GM12878 (cell line): ENCODE measurements at regions not wholly inside any gene's neighbourhood (a gene's known extent, or its start where the extent isn't known, plus 50 kb on each side); places are given as distances from the start of the nearest gene placed in this dataset.

Experiments
- ATAC-seq: fragments of 200-7000 bp; cut with Tn5 transposase; 3 replicates; pipeline ENCODE4 v1.9.1; 2020; ENCODE audit warnings: mild to moderate bottlenecking, moderate library complexity
- BruUV-seq: library from RNA; stranded (reverse); fragments of 400-500 nt; replicated peaks from 2 replicates; lab custom pipeline; 2021; lab: Mats Ljungman, UMichigan
- CTCF ChIA-PET: fragments of 300-600 bp; sonication (Branson Sonifier 250); formaldehyde crosslinking; extraction: SDS; loops from one replicate; lab custom pipeline; 2021; ENCODE audit warnings: inconsistent platforms; lab: Yijun Ruan, JAX
- POLR2A ChIA-PET: fragments of 350-600 bp; formaldehyde crosslinking; extraction: SDS; loops from one replicate; lab custom pipeline; 2021; ENCODE audit warnings: inconsistent platforms; lab: Charles Lee
- RAD21 ChIA-PET: fragments of 300-600 bp; sonication (Branson Sonifier 250); formaldehyde crosslinking; loops from one replicate; lab custom pipeline; 2023; ENCODE audit warnings: antibody characterized with exemption; ENCODE audit not compliant: unreplicated experiment; lab: Charles Lee
- SMC1A ChIA-PET: fragments of 300-600 bp; sonication (Branson Sonifier 250); formaldehyde crosslinking; loops from one replicate; lab custom pipeline; 2023; ENCODE audit not compliant: unreplicated experiment, uncharacterized antibody; lab: Charles Lee
- DNase-seq: peaks from one replicate; pipeline ENCODE4 v3.0.0-alpha.2; 2011; ENCODE audit warnings: low read depth, low spot score
- FAIRE-seq: peaks from 3 replicates; lab custom pipeline; 2011; peaks lifted over from hg19 to GRCh38; lab: Jason Lieb, UNC
- H2AFZ ChIP-seq: 2 replicates; pipeline ENCODE4 v1.6.0; 2011; ENCODE audit warnings: low read depth, low read length, control low read depth; ENCODE audit not compliant: control insufficient read depth
- H3K27ac ChIP-seq: 2 replicates; pipeline ENCODE4 v1.5.1; 2011; ENCODE audit warnings: control low read depth; ENCODE audit not compliant: control insufficient read depth, insufficient read depth
- H3K27me3 ChIP-seq, 2 experiments: replicated peaks in 1 of 2; 2 replicates each; pipeline versions ENCODE4 v1.6.0 to v1.6.1; 2011; ENCODE audit warnings: low read length in 1 of 2; ENCODE audit not compliant: control insufficient read depth in 2 of 2, insufficient read depth in 2 of 2
- H3K36me3 ChIP-seq, 2 experiments: 2 replicates each; pipeline ENCODE4 v1.5.1; 2011; ENCODE audit warnings: low read length in 1 of 2; ENCODE audit not compliant: control insufficient read depth in 2 of 2, insufficient read depth in 2 of 2
- H3K4me1 ChIP-seq: 2 replicates; pipeline ENCODE4 v1.6.1; 2011; ENCODE audit warnings: mild to moderate bottlenecking, low read length, moderate library complexity, mixed read lengths; ENCODE audit not compliant: control insufficient read depth, insufficient read depth
- H3K4me2 ChIP-seq: 2 replicates; pipeline ENCODE4 v1.6.0; 2011; ENCODE audit warnings: control low read depth; ENCODE audit not compliant: control insufficient read depth, insufficient read depth
- H3K4me3 ChIP-seq: fragments of 200-600 bp; sonication (generic); 2 replicates; pipeline ENCODE4 v1.5.1; 2016
- H3K79me2 ChIP-seq: 2 replicates; pipeline ENCODE4 v1.6.0; 2011; ENCODE audit warnings: low read length; ENCODE audit not compliant: control insufficient read depth, insufficient read depth
- H3K9ac ChIP-seq: 2 replicates; pipeline ENCODE4 v1.8.0; 2011; ENCODE audit warnings: low read length, control low read depth, mixed read lengths; ENCODE audit not compliant: control insufficient read depth, insufficient read depth
- H3K9me3 ChIP-seq: replicated peaks from 3 replicates; pipeline ENCODE4 v1.5.1; 2011; ENCODE audit warnings: mild to moderate bottlenecking, low read length; ENCODE audit not compliant: control insufficient read depth, insufficient read depth
- H4K20me1 ChIP-seq: 2 replicates; pipeline ENCODE4 v1.6.0; 2011; ENCODE audit not compliant: control insufficient read depth, insufficient read depth
- BRCA1 ChIP-seq: IDR thresholded peaks from 2 replicates; pipeline ENCODE4 v1.6.1; 2011; ENCODE audit warnings: low read depth, low read length, improper control_type of control experiment
- E2F4 ChIP-seq: IDR thresholded peaks from 2 replicates; pipeline ENCODE4 v1.6.1; 2012; ENCODE audit warnings: low read depth, low read length, improper control_type of control experiment
- EZH2 ChIP-seq: IDR thresholded peaks from 2 replicates; pipeline ENCODE4 v1.6.1; 2012; ENCODE audit warnings: low read depth, mild to moderate bottlenecking, control low read depth, inconsistent platforms, low read length, borderline replicate concordance; ENCODE audit not compliant: control insufficient read depth
- FOXK2 ChIP-seq: fragments of 450-650 bp; IDR thresholded peaks from 2 replicates; pipeline ENCODE4 v1.6.1; 2017; ENCODE audit warnings: mild to moderate bottlenecking, moderate library complexity
- GABPA ChIP-seq: IDR thresholded peaks from 2 replicates; pipeline ENCODE4 v1.6.1; 2014; ENCODE audit warnings: antibody characterized with exemption, low read depth, mild to moderate bottlenecking, inconsistent platforms
- MEF2B ChIP-seq: fragments of 450-650 bp; IDR thresholded peaks from 2 replicates; pipeline ENCODE4 v1.6.1; 2018; ENCODE audit warnings: mild to moderate bottlenecking, moderate library complexity; ENCODE audit not compliant: partially characterized antibody, poor library complexity, severe bottlenecking
- MXI1 ChIP-seq: fragments of 150-350 bp; IDR thresholded peaks from 2 replicates; pipeline ENCODE4 v1.6.1; 2011; ENCODE audit warnings: low read depth, mild to moderate bottlenecking, inconsistent platforms, low read length, improper control_type of control experiment
- RCOR1 ChIP-seq: conservative IDR thresholded peaks from 2 replicates; pipeline ENCODE4 v1.6.1; 2012; ENCODE audit warnings: low read depth, low read length, improper control_type of control experiment
- STAT1 ChIP-seq: fragments of 450-650 bp; conservative IDR thresholded peaks from 2 replicates; pipeline ENCODE4 v1.6.1; 2014; ENCODE audit warnings: antibody characterized with exemption, mild to moderate bottlenecking
- ZNF622 ChIP-seq: fragments of 450-650 bp; IDR thresholded peaks from 2 replicates; pipeline ENCODE4 v1.6.1; 2017; ENCODE audit warnings: mild to moderate bottlenecking, inconsistent platforms
- WGBS: methylation state at CpG from one replicate; pipeline ENCODE4 v1.1.6; 2016; ENCODE audit warnings: low lambda C conversion rate; ENCODE audit not compliant: insufficient replicate concordance, insufficient coverage; ENCODE audit errors: missing lambda C conversion rate; 5-methylcytosine and 5-hydroxymethylcytosine counted together
- in situ Hi-C: fragments of 300-500 bp; cut with MboI; formaldehyde crosslinking; loops from 9 replicates; pipeline ENCODE4 v1.14.3; 2018; ENCODE audit warnings: mixed read lengths
- intact Hi-C: fragments of 100-400 bp; cut with micrococcal nuclease; formaldehyde crosslinking; loops from one replicate; pipeline ENCODE4 v1.14.2; 2022; ENCODE audit not compliant: unreplicated experiment

- no peak for TF ChIP-seq E2F4
- TF ChIP-seq MXI1, result no peak
- TF ChIP-seq MEF2B, result no peak
- TF ChIP-seq, all 136 proteins: peak for 0
These were observed 416.1 kb downstream of the SAMD5 start (continued) for GRCh38 chr6:147924598-147924997.

DNA sequence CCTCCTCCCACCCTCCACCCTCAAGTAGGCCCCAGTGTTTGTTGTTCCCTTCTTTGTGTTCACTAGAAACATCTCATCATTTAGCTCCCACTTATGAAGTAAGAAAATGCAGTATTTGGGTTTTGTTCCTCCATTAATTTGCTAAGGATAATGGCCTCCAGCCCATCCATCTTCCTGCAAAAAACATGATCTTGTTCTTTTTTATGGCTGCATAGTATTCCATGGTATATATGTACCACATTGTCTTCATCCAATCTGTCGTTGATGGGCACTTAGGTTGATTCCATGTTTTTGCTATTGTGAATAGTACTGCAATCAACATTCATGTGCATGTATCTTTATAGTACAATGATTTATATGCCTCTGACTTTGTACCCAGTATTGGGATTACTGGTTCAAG lies 416.8 kb upstream of the SASH1 start:
- H4K20me1 ChIP-seq, result no peaks in the 10 kb centered on the region
- no peak overlapping the region for H3K9ac ChIP-seq
- TF ChIP-seq ZNF622, result no peak
- no peak for TF ChIP-seq EZH2
- TF ChIP-seq STAT1, result no peak
- no peak for TF ChIP-seq GABPA
- no peak for TF ChIP-seq RCOR1
- no peak for TF ChIP-seq FOXK2
- TF ChIP-seq BRCA1, result no peak
- no peak overlapping the region for H3K4me3 ChIP-seq
- intact Hi-C loops, result no loop called here
- no peaks in the 10 kb centered on the region for H3K9me3 ChIP-seq
- ATAC-seq, result no peak
- ChIA-PET CTCF (interaction anchor here (0.6 kb wide), 1 partner anchor 1991 kb away, joined by 3 read pairs; no protein-coding TSS in a partner anchor), POLR2A (no interaction called here), RAD21 (no interaction called here), SMC1A (interaction anchor here (0.9 kb wide), 1 partner anchor 9 kb away, joined by 3 read pairs; no protein-coding TSS in a partner anchor)
- H3K36me3 ChIP-seq, result no peaks in the 10 kb centered on the region
- no peak overlapping the region for H3K27ac ChIP-seq
- H3K79me2 ChIP-seq, result no peaks in the 10 kb centered on the region
- no TSS peak for BruUV-seq
- no peak for FAIRE-seq
- H2AFZ ChIP-seq, result no peak overlapping the region
- in situ Hi-C loops, result no loop called here
- no peaks in the 10 kb centered on the region for H3K4me1 ChIP-seq
- no peaks in the 10 kb centered on the region for H3K27me3 ChIP-seq
- no peak for DNase-seq
- 0% methylated on average over 1 of the region's 1 CpG for WGBS
- H3K4me2 ChIP-seq, result no peak overlapping the region
